Fibroblast of skin of left biceps (primary cell): ENCODE measurements at regions not wholly inside any gene's neighbourhood (a gene's known extent, or its start where the extent isn't known, plus 50 kb on each side); places are given as distances from the start of the nearest gene placed in this dataset.
A peak's percentile ranks its signal among the peaks of the same experiment; 100 is the strongest.

Experiments
- DNase-seq, 2 experiments: peaks; one replicate each; pipeline ENCODE4 v3.0.0-alpha.2; 2013; ENCODE audit warnings: low read depth in 2 of 2

- no peak for DNase-seq
Observed at GRCh38 chr1:68551459-68551858, 54.6 kb upstream of the DEPDC1 start.

- no peak for DNase-seq
Observed at GRCh38 chr1:68558321-68559026, 61.6 kb upstream of the DEPDC1 start.

- no peak for DNase-seq
Observed at GRCh38 chr1:68565923-68566322, 69.0 kb upstream of the DEPDC1 start.

- no peak for DNase-seq
Observed at GRCh38 chr1:68570871-68571270, 74.0 kb upstream of the DEPDC1 start.

- no peak for DNase-seq
Observed at GRCh38 chr1:68571454-68572235, 74.8 kb upstream of the DEPDC1 start.

- no peak for DNase-seq
Observed at GRCh38 chr1:68585351-68585750, 88.5 kb upstream of the DEPDC1 start.

- no peak for DNase-seq
Observed at GRCh38 chr1:68586766-68587165, 89.9 kb upstream of the DEPDC1 start.

- no peak for DNase-seq
Observed at GRCh38 chr1:68588304-68588703, 91.4 kb upstream of the DEPDC1 start.

- DNase-seq, result no peak
Observed at GRCh38 chr1:68590473-68590872, 93.6 kb upstream of the DEPDC1 start.

- no peak for DNase-seq
Observed at GRCh38 chr1:68594851-68595250, 98.0 kb upstream of the DEPDC1 start.

GRCh38 chr1:68600049-68600661 lies 103.3 kb upstream of the DEPDC1 start:
- DNase-seq, result no peak

- no peak for DNase-seq
Observed at GRCh38 chr1:68608289-68608688, 111.4 kb upstream of the DEPDC1 start.

- no peak for DNase-seq
Observed at GRCh38 chr1:68615312-68615711, 118.4 kb upstream of the DEPDC1 start.

GRCh38 chr1:68617942-68618341 lies 121.1 kb upstream of the DEPDC1 start:
- no peak for DNase-seq

GRCh38 chr1:68620571-68620970 lies 123.7 kb upstream of the DEPDC1 start:
- DNase-seq, result no peak

GRCh38 chr1:68623700-68624099 lies 126.8 kb upstream of the DEPDC1 start:
- DNase-seq, result no peak

- DNase-seq, result peak in 1 of 2 experiments; percentile 5
Observed at GRCh38 chr1:68624233-68624632, 127.4 kb upstream of the DEPDC1 start.

GRCh38 chr1:68625624-68626023 lies 128.7 kb upstream of the DEPDC1 start:
- DNase-seq, result no peak

- DNase-seq, result no peak
Observed at GRCh38 chr1:68633141-68633919, 136.4 kb upstream of the DEPDC1 start.

- DNase-seq, result no peak
Observed at GRCh38 chr1:68644504-68644903, 147.6 kb upstream of the DEPDC1 start.

- no peak for DNase-seq
Observed at GRCh38 chr1:68651115-68651514, 154.2 kb upstream of the DEPDC1 start.

GRCh38 chr1:68653882-68654281 lies 157.0 kb upstream of the DEPDC1 start:
- no peak for DNase-seq
